ENCODE measurements at regions not wholly inside any gene's neighbourhood (a gene's known extent, or its start where the extent isn't known, plus 50 kb on each side); places are given as distances from the start of the nearest gene placed in this dataset.

GRCh38 chr9:97759581-97760288, 62.6 kb upstream of the XPA start:
- Histone ChIP-seq H2AFZ (no peak overlapping the region), H3K4me1 (ENCODE audit: insufficient read depth) (peaks cover 7% of the 10 kb centered on the region), H3K4me3 (no peak overlapping the region), H3K9me2 (replicated peaks; ENCODE audit: insufficient read depth) (no peaks in the 10 kb centered on the region), H3K4me2 (peak overlapping the region; percentile 52), H3K36me3 (replicated peaks; ENCODE audit: insufficient read depth, low read depth) (no peaks in the 10 kb centered on the region), H4K20me1 (ENCODE audit: insufficient read depth, poor library complexity, severe bottlenecking) (no peaks in the 10 kb centered on the region), H3K79me2 (no peaks in the 10 kb centered on the region), H3K27me3 (no peaks in the 10 kb centered on the region), H3K9me3 (ENCODE audit: low read depth) (no peaks in the 10 kb centered on the region), H3K27ac (peak overlapping the region; percentile 96)
- DNase-seq (ENCODE audit: low spot score) = peak; percentile 70
- no peak for TF ChIP-seq EZH2 (IDR thresholded peaks at IDR 0.05; ENCODE audit: borderline replicate concordance)
- TF ChIP-seq, protein P1, sequence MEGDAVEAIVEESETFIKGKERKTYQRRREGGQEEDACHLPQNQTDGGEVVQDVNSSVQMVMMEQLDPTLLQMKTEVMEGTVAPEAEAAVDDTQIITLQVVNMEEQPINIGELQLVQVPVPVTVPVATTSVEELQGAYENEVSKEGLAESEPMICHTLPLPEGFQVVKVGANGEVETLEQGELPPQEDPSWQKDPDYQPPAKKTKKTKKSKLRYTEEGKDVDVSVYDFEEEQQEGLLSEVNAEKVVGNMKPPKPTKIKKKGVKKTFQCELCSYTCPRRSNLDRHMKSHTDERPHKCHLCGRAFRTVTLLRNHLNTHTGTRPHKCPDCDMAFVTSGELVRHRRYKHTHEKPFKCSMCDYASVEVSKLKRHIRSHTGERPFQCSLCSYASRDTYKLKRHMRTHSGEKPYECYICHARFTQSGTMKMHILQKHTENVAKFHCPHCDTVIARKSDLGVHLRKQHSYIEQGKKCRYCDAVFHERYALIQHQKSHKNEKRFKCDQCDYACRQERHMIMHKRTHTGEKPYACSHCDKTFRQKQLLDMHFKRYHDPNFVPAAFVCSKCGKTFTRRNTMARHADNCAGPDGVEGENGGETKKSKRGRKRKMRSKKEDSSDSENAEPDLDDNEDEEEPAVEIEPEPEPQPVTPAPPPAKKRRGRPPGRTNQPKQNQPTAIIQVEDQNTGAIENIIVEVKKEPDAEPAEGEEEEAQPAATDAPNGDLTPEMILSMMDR (IDR thresholded peaks at IDR 0.05; ENCODE audit: poor library complexity) = no peak
- TF ChIP-seq EZH2phosphoT487 (IDR thresholded peaks at IDR 0.05; ENCODE audit: low read depth, severe bottlenecking, unreplicated experiment) = no peak
- WGBS (ENCODE audit: low lambda C conversion rate, missing lambda C conversion rate) = 55% methylated on average over 5 of the region's 5 CpGs

- peak; percentile 62 for DNase-seq (ENCODE audit: low spot score)
- H3K4me2 ChIP-seq = peak overlapping the region; percentile 52
- H4K20me1 ChIP-seq (ENCODE audit: insufficient read depth, poor library complexity, severe bottlenecking) = no peaks in the 10 kb centered on the region
- no peaks in the 10 kb centered on the region for H3K9me2 ChIP-seq (replicated peaks; ENCODE audit: insufficient read depth)
- no peak overlapping the region for H3K4me3 ChIP-seq
- H2AFZ ChIP-seq = no peak overlapping the region
- TF ChIP-seq EZH2 (IDR thresholded peaks at IDR 0.05; ENCODE audit: borderline replicate concordance) (no peak), EZH2phosphoT487 (IDR thresholded peaks at IDR 0.05; ENCODE audit: low read depth, severe bottlenecking, unreplicated experiment) (no peak)
- no peaks in the 10 kb centered on the region for H3K36me3 ChIP-seq (replicated peaks; ENCODE audit: insufficient read depth, low read depth)
- H3K4me1 ChIP-seq (ENCODE audit: insufficient read depth) = peaks cover 7% of the 10 kb centered on the region
- H3K27ac ChIP-seq = peak overlapping the region; percentile 92
- H3K27me3 ChIP-seq = no peaks in the 10 kb centered on the region
- no peaks in the 10 kb centered on the region for H3K79me2 ChIP-seq
- no peaks in the 10 kb centered on the region for H3K9me3 ChIP-seq (ENCODE audit: low read depth)
- WGBS (ENCODE audit: low lambda C conversion rate, missing lambda C conversion rate) = 52% methylated on average over 8 of the region's 8 CpGs
Measured at GRCh38 chr9:97761056-97761598, 64.0 kb upstream of the XPA start.

DNA sequence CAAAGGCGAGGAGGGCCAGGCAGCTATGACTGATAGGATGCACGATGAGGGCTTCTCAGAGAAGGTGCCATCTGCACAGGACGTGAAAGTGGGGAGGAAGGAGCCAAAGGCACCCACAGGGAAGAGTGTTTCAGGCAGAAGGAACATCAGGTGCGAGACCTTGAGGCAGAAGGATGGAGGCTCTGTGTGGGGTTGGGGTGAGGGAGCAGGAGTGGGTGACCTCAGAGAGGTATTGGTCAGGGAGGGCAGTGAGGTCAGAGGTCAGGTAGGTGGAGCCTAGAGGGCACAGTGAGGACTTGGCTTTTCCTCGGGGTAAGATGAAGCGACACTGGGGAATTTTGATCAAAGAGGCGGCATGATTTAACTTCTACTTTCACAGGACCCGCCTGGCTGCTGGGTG, 64.7 kb upstream of the XPA start:
- 89% methylated on average over 8 of the region's 8 CpGs for WGBS (ENCODE audit: low lambda C conversion rate, missing lambda C conversion rate)
- Histone ChIP-seq H3K36me3 (replicated peaks; ENCODE audit: insufficient read depth, low read depth) (no peaks in the 10 kb centered on the region), H3K9me3 (ENCODE audit: low read depth) (no peaks in the 10 kb centered on the region), H2AFZ (no peak overlapping the region), H3K4me1 (ENCODE audit: insufficient read depth) (peaks cover 7% of the 10 kb centered on the region), H4K20me1 (ENCODE audit: insufficient read depth, poor library complexity, severe bottlenecking) (no peaks in the 10 kb centered on the region), H3K27me3 (no peaks in the 10 kb centered on the region), H3K27ac (peak overlapping the region; percentile 92), H3K79me2 (no peaks in the 10 kb centered on the region), H3K4me3 (no peak overlapping the region), H3K4me2 (no peak overlapping the region), H3K9me2 (replicated peaks; ENCODE audit: insufficient read depth) (no peaks in the 10 kb centered on the region)
- no peak for DNase-seq (ENCODE audit: low spot score)
- TF ChIP-seq, protein P1 (IDR thresholded peaks at IDR 0.05; ENCODE audit: poor library complexity) = no peak
- no peak for TF ChIP-seq EZH2 (IDR thresholded peaks at IDR 0.05; ENCODE audit: borderline replicate concordance)
- TF ChIP-seq EZH2phosphoT487 (IDR thresholded peaks at IDR 0.05; ENCODE audit: low read depth, severe bottlenecking, unreplicated experiment) = no peak

- no peak overlapping the region for H3K27ac ChIP-seq
- no peak overlapping the region for H3K4me3 ChIP-seq
- H3K27me3 ChIP-seq = no peaks in the 10 kb centered on the region
- H2AFZ ChIP-seq = no peak overlapping the region
- TF ChIP-seq EZH2 (IDR thresholded peaks at IDR 0.05; ENCODE audit: borderline replicate concordance) = no peak
- TF ChIP-seq, protein P1 (IDR thresholded peaks at IDR 0.05; ENCODE audit: poor library complexity) = no peak
- no peak for TF ChIP-seq EZH2phosphoT487 (IDR thresholded peaks at IDR 0.05; ENCODE audit: low read depth, severe bottlenecking, unreplicated experiment)
- H3K9me2 ChIP-seq (replicated peaks; ENCODE audit: insufficient read depth) = no peaks in the 10 kb centered on the region
- peaks cover 7% of the 10 kb centered on the region for H3K4me1 ChIP-seq (ENCODE audit: insufficient read depth)
- no peak overlapping the region for H3K4me2 ChIP-seq
- 90% methylated on average over 4 of the region's 4 CpGs for WGBS (ENCODE audit: low lambda C conversion rate, missing lambda C conversion rate)
- H4K20me1 ChIP-seq (ENCODE audit: insufficient read depth, poor library complexity, severe bottlenecking) = no peaks in the 10 kb centered on the region
- H3K79me2 ChIP-seq = no peaks in the 10 kb centered on the region
- DNase-seq (ENCODE audit: low spot score) = no peak
- no peaks in the 10 kb centered on the region for H3K9me3 ChIP-seq (ENCODE audit: low read depth)
- H3K36me3 ChIP-seq (replicated peaks; ENCODE audit: insufficient read depth, low read depth) = no peaks in the 10 kb centered on the region
Measured at GRCh38 chr9:97763874-97764273, 66.7 kb upstream of the XPA start.

Measured in hepatocyte (in vitro differentiated cells).